ENCODE measurements at regions not wholly inside any gene's neighbourhood (a gene's known extent, or its start where the extent isn't known, plus 50 kb on each side); places are given as distances from the start of the nearest gene placed in this dataset.

DNA sequence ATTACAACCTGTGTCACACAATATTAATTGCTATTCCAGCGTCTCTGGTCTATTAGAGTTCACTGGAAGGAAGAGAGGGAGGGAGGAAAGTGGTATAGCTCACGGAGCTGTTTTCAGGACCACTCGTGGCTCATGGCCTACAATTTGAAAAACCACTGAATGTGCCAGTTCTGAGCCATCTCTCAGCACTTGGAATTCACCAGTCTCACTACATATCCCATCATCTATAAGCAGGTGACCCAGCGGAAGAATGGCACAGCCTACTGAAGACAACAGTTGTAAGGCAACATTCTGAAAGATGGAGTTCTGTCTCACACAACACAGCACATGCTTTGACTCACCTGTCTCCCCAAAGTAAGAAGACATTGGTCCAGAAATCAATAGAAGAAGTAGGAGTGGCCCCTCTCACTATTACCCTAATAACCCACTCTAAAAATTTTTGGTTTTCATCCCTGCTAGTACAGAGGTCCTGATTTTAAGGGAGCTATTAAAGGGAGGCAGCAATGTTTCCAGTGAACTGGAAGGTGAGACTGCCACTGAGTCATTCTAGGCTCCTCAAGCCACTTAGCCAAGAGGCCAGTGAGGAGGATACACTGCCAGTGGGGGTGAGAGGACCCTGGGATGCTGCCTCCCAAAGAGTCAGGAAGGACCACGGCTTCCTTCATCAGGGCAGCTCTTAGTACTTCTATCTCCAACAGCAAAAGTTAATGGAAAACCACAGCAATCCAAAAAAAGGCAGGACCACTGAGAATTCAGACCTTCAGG is 50.0 kb upstream of the DOCK9 start:
- DNase-seq = no peak

DNA sequence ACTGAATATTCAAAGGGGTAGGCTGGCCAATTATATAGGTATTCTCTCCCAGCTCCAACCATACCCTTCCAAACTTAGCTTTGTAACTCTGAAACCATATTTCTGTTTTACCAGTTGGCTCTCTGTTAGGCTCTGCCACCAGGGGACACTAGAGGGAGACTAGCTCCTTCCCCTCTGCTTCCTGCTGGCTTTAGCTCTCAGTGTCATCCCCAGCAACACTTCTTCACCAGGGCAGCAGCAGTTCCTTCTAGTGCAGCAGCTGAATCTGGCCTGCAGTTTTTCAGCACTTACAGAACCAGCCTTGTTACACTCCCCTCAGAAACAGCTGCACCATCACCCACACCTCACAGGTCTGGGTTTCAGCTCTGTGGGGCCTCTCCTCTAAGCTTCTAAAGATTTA is 51.0 kb upstream of the DOCK9 start:
- peak; percentile 27 to 33 for DNase-seq

- DNase-seq = no peak
These were observed 51.7 kb upstream of the DOCK9 start for GRCh38 chr13:99029576-99029975.

DNA sequence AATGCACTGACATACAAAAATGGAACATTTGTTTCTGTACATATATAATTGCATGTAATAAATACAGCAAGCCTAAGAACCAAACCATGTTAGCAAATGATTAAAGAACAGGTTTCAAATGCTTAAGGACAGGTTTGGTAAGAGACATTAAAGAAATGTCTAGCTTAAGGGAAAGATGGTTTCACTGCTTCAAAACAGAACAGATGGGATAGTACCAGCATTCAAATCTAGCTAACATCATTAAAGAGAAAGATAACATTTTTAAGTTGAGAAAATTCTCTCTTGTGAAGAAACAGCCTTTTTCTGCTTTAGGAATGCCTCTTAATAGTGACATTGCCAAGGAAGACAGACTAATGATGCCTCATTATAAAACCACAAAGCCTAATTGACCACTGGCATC is 52.5 kb upstream of the DOCK9 start:
- no peak for DNase-seq

DNA sequence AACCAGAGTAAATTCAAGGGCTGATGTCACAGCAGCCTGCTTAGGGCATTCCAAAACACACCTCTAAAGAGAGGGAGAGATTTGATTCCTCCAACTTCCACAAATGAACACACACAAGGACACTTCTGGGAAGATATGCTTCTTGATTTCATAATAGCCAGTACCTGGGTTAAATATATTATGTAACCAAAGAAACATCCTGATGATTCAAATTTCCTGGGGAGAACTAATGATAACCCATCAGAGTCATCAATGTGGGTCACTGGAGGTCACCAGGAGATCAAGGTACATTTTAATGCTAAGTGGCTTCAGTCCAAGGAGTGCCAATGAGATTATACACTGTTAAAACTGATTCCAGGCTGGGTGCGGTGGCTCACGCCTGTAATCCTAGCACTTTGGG is 54.0 kb upstream of the DOCK9 start:
- no peak for DNase-seq

GRCh38 chr13:99033814-99034213 is 56.0 kb upstream of the DOCK9 start:
- no peak for DNase-seq

- DNase-seq = no peak
These were observed 56.6 kb upstream of the DOCK9 start for GRCh38 chr13:99034333-99035085.

- no peak for DNase-seq
These were observed 57.9 kb upstream of the DOCK9 start for GRCh38 chr13:99035715-99036114.

DNA sequence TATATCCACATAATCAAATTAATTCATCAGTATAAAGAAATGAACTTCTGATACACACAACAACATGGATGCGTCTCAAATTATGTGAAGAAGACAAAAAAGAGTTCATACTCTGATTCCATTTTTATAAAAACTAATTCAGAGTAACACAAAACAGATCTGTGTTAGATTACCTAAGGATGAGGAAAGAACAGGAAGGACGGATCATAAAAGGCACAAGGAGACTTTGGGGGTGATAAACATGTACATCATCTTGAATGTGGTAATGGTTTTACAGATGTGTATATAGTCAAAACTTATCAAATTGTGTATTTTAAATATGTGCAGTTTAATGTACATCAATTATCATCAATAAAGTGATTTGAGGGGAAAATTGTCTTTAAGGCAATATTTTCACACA is 59.9 kb upstream of the DOCK9 start:
- DNase-seq = no peak

DNA sequence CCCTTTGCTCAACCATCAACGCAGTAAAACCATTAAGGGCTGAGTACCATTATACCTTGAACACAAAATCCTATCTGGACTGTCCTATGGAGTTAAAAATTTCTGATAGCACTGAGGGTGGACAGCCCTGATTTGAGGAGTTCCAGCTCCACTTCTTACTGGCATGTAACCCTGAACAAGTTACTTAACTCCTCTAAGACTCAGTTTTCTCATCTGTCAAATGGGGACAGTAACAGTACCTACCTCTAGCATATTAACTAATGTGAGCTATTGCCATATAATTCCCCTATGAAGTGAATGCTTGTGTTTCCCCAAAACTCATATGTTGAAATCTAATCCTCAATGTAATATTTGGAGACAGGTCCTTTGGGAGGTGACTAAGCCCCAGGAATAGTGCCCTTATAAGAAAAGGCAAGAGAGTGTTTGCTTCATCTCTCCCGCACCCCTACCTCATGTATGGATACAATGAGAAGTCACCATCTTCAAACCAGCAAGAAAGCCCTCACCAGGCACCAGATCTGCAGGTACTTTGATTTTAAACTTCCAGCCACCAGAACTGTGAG is 61.9 kb upstream of the DOCK9 start:
- no peak for DNase-seq

- no peak for DNase-seq
These were observed 62.8 kb upstream of the DOCK9 start for GRCh38 chr13:99040536-99041131.

DNA sequence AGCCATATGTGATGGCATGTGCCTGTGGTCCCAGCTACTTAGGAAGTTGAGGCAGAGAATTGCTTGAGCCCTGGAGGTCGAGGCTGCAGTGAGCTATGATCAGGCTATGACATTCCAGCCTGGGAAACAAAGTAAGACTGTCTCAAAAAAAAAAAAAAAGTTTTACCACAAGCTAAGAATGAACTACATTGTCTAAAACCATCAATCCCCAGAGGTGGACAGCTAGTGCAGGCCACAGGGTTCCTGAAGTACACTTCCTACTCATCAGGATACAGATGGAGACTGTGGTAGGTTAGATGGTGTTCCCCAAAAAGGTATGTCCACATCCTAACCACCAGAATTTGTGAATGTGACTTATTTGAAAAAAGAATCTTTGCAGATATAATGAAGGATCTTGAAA is 63.5 kb upstream of the DOCK9 start:
- DNase-seq = no peak

DNA sequence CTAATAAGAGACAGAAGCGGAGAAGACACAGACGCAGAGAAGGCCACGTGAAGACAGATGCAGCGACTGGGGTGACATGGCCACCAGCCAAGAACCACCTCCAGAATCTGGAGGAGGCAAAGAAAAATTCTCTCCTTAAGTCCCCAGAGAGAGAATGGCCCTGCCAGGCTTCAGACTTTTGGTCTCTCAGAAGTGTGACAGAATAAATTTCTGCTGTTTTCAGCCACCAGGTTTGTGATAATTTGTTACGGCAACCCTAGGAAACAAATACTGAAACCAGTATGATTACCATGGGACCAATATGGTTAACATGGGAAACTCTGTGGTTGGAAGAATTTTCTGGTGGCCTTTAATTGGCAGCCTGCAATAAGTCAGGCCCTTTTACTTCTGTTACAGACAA is 63.9 kb upstream of the DOCK9 start:
- no peak for DNase-seq

DNA sequence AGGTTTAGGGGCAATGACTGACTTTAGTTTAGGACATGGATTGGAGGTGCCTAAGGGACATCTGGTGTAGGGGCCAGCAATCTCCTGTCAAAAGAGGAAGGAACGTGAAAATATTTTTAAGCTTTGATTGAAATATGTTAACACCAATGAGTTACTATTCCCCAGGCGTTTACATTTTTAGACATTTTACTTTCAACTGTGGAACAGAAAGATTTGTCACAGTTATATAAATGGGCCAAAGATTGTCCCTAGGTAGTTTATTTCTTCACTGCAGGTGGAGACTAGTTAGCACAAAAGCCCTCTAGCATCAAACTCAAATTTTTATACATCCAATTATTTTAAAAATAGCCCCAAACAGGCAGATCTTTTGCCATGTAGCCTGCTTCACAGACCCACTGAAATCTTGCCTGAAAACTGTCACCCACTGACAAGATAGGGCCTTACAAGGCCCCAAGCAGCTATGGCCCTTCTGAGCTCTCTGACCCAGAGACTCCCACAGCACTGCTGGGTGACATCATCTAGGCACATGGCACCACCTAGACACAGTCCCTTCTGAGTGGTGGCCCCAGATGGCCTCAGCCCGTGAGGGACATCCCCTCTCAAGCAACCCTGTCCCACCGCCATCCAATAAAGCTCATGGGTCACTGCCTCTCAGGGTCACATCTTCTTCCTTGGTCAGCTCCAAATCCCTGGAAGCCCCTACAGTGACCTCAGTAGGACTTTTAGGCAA is 64.8 kb upstream of the DOCK9 start:
- no peak for DNase-seq

DNA sequence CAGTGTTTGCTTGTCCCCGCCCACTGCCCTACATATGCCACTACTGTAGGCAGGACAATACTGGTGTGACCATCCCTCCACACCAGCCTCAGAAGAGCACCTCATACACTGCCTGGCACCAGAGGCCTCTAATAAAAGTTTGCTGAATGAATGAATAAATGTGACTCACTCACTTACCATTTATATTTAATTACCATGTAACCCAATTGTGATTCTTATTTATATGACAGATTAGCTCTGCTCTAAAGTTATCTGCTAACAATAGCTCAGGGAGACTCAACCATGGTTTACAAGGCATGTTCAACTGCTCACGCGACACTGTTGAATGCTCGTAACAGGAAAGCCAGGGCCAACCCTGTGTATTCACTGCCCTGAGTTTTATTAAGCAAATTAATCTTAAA is 66.0 kb upstream of the DOCK9 start:
- DNase-seq = no peak

GRCh38 chr13:99044764-99045163 is 66.9 kb upstream of the DOCK9 start:
- no peak for DNase-seq

GRCh38 chr13:99045396-99045795 is 67.5 kb upstream of the DOCK9 start:
- no peak for DNase-seq

GRCh38 chr13:99046851-99047250 is 69.0 kb upstream of the DOCK9 start:
- no peak for DNase-seq

DNA sequence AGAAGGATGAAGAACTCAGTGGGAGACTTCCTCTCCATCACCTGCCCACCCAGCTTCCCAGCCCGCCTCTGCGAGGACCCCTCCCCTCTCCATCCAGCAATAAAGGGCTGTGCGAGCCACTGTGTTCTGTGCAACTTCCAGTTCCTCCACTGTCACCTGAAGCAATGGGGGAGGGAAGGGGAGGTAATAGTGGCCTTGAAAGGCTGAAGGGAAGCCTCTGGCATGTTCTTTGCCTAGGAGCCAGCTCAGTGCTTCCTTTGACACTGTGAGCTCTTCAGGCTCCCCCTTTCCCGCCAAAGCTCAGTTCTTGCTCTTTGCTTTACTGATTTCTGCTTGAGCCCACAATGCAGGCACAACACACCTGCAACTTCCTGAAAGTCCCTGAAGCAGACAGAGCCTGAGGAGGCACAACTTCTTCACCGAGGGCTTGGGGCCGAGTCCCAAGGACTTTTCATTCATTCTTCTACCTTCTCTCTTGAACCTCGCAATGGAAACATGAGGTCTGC is 73.2 kb upstream of the DOCK9 start:
- no peak for DNase-seq

GRCh38 chr13:99051768-99052455 is 74.0 kb upstream of the DOCK9 start:
- no peak for DNase-seq

- no peak for DNase-seq
These were observed 75.9 kb upstream of the DOCK9 start for GRCh38 chr13:99053636-99054233.

DNA sequence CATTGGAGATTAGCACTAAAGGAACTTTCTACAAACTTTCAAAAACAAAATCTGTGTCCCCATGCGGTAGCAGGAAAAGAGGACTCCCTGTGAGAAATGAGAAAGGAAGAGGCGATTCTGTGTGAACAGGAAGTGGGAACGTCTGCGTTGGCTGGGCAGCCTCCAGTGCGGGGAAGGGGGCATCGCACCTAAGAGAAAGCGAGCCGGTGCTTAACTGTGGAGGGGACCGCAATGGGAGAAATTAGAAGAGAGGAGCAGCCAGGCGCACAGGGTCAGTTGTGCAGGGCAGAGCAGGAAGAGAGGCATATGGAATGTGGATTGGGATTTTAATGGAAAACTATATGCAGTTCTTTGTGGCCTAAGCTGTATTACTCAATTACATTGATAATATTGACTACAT is 77.4 kb upstream of the DOCK9 start:
- no peak for DNase-seq
